Hepatocyte (in vitro differentiated cells): ENCODE measurements at regions not wholly inside any gene's neighbourhood (a gene's known extent, or its start where the extent isn't known, plus 50 kb on each side); places are given as distances from the start of the nearest gene placed in this dataset.

ENCODE experiments used
- EZH2 ChIP-seq: fragments of 200-600 bp; sonication (generic); IDR thresholded peaks from 2 replicates; pipeline ENCODE4 v1.6.1; 2016; ENCODE audit warnings: antibody characterized with exemption, mild to moderate bottlenecking, borderline replicate concordance
- EZH2phosphoT487 ChIP-seq: fragments of 200-600 bp; sonication (generic); IDR thresholded peaks from one replicate; pipeline ENCODE4 v1.6.1; 2018; ENCODE audit warnings: antibody characterized with exemption, mild to moderate bottlenecking, low read depth, moderate library complexity; ENCODE audit not compliant: unreplicated experiment, severe bottlenecking
- TF ChIP-seq, protein P1 (sequence below): fragments of 200-600 bp; sonication (generic); IDR thresholded peaks from 2 replicates; pipeline ENCODE4 v1.5.1; 2016; ENCODE audit warnings: antibody characterized with exemption, mild to moderate bottlenecking; ENCODE audit not compliant: poor library complexity

DNA sequence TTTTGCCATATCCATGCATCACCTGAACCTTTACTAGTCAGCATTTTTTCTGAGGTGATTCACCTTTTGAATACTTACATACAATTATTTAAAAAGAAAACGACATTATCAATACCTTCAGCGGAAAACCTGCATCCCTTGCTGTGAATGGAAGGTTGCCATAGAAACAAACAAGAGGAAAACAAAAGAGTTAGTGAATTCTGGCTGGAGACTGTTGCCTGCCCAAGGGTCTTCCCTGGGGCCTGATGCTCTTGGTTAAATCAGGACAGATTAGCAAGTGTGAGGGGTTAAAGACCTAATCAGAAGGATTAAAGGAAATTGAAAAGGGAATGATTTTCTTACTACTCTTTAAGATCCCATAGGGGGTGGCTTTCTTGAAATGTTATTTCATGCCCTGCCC, 96.0 kb upstream of the WSCD2 start:
- TF ChIP-seq, protein P1, sequence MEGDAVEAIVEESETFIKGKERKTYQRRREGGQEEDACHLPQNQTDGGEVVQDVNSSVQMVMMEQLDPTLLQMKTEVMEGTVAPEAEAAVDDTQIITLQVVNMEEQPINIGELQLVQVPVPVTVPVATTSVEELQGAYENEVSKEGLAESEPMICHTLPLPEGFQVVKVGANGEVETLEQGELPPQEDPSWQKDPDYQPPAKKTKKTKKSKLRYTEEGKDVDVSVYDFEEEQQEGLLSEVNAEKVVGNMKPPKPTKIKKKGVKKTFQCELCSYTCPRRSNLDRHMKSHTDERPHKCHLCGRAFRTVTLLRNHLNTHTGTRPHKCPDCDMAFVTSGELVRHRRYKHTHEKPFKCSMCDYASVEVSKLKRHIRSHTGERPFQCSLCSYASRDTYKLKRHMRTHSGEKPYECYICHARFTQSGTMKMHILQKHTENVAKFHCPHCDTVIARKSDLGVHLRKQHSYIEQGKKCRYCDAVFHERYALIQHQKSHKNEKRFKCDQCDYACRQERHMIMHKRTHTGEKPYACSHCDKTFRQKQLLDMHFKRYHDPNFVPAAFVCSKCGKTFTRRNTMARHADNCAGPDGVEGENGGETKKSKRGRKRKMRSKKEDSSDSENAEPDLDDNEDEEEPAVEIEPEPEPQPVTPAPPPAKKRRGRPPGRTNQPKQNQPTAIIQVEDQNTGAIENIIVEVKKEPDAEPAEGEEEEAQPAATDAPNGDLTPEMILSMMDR = no peak
- TF ChIP-seq EZH2phosphoT487 = no peak
- TF ChIP-seq EZH2 = no peak
